SK-N-SH treated with all-trans-retinoic acid at 6 μM for 48 hours (cell line): ENCODE measurements at regions not wholly inside any gene's neighbourhood (a gene's known extent, or its start where the extent isn't known, plus 50 kb on each side); places are given as distances from the start of the nearest gene placed in this dataset.

Source experiments
- ARNTL ChIP-seq: fragments of 450-650 bp; formaldehyde crosslinking; IDR thresholded peaks from 2 replicates; pipeline ENCODE4 v1.5.0; 2020; ENCODE audit warnings: low read depth, mild to moderate bottlenecking, moderate library complexity, borderline replicate concordance
- CREB5 ChIP-seq: fragments of 250-450 bp; sonication (Bioruptor Pico); IDR thresholded peaks from 2 replicates; pipeline ENCODE4 v1.5.1; 2020; ENCODE audit warnings: low read depth, mild to moderate bottlenecking, moderate library complexity
- OSR1 ChIP-seq: fragments of 250-450 bp; sonication (Bioruptor Pico); IDR thresholded peaks from 2 replicates; pipeline ENCODE4 v1.8.0; 2022; ENCODE audit warnings: moderate library complexity, mild to moderate bottlenecking, inconsistent platforms
- PATZ1 ChIP-seq: fragments of 250-450 bp; sonication (Bioruptor Pico); IDR thresholded peaks from 2 replicates; pipeline ENCODE4 v1.8.0; 2020; ENCODE audit warnings: mild to moderate bottlenecking, moderate library complexity, borderline replicate concordance
- RARB ChIP-seq: fragments of 250-450 bp; sonication (Bioruptor Pico); IDR thresholded peaks from 2 replicates; pipeline ENCODE4 v1.8.0; 2021; ENCODE audit warnings: mild to moderate bottlenecking, moderate library complexity
- SNAI2 ChIP-seq: fragments of 250-450 bp; sonication (Bioruptor Pico); IDR thresholded peaks from 2 replicates; pipeline ENCODE4 v1.5.0; 2020; ENCODE audit warnings: mild to moderate bottlenecking, moderate library complexity
- TOX ChIP-seq: fragments of 250-450 bp; sonication (Bioruptor Pico); IDR thresholded peaks from 2 replicates; pipeline ENCODE4 v1.8.0; 2021; ENCODE audit warnings: mild to moderate bottlenecking, moderate library complexity, borderline replicate concordance
- ZFP3 ChIP-seq: fragments of 250-450 bp; sonication (Bioruptor Pico); IDR thresholded peaks from 2 replicates; pipeline ENCODE4 v1.5.0; 2020; ENCODE audit warnings: mild to moderate bottlenecking, moderate library complexity
- ZNF565 ChIP-seq: fragments of 450-650 bp; formaldehyde crosslinking; conservative IDR thresholded peaks from 2 replicates; pipeline ENCODE4 v1.5.0; 2020; ENCODE audit warnings: low read depth, mild to moderate bottlenecking, moderate library complexity
- ZNF70 ChIP-seq: fragments of 450-650 bp; formaldehyde crosslinking; IDR thresholded peaks from 2 replicates; pipeline ENCODE4 v1.5.0; 2020; ENCODE audit warnings: mild to moderate bottlenecking, moderate library complexity

- no peak for TF ChIP-seq SNAI2 (CRISPR knock-in tag)
- no peak for TF ChIP-seq RARB (CRISPR knock-in tag)
- TF ChIP-seq ZFP3 (CRISPR knock-in tag): no peak
- no peak for TF ChIP-seq ARNTL (CRISPR knock-in tag)
- TF ChIP-seq CREB5 (CRISPR knock-in tag): no peak
- TF ChIP-seq ZNF565 (CRISPR knock-in tag): no peak
- TF ChIP-seq PATZ1 (CRISPR knock-in tag): no peak
- no peak for TF ChIP-seq OSR1 (CRISPR knock-in tag)
- no peak for TF ChIP-seq ZNF70 (CRISPR knock-in tag)
- TF ChIP-seq TOX (CRISPR knock-in tag): no peak
These were observed 183.9 kb upstream of the FIGN start for GRCh38 chr2:163919717-163920116.
